GM23338 (cell line): ENCODE measurements at regions not wholly inside any gene's neighbourhood (a gene's known extent, or its start where the extent isn't known, plus 50 kb on each side); places are given as distances from the start of the nearest gene placed in this dataset.

Source experiments
- ATAC-seq: fragments of 200-7000 bp; cut with Tn5 transposase; 3 replicates; pipeline ENCODE4 v1.9.1; 2020
- DNase-seq: peaks from one replicate; pipeline ENCODE4 v3.0.0-alpha.2; 2015; ENCODE audit warnings: low spot score
- H2AFZ ChIP-seq: fragments of 200-600 bp; sonication (generic); 2 replicates; pipeline ENCODE4 v1.8.0; 2016; ENCODE audit warnings: antibody characterized with exemption, mild to moderate bottlenecking, moderate library complexity
- H3F3A ChIP-seq: fragments of 200-600 bp; sonication (generic); replicated peaks from 2 replicates; pipeline ENCODE4 v1.8.0; 2017; ENCODE audit warnings: antibody characterized with exemption, mixed run types, low read depth
- H3K27ac ChIP-seq: fragments of 200-600 bp; sonication (generic); 2 replicates; pipeline ENCODE4 v1.6.1; 2016; ENCODE audit warnings: low read depth
- H3K27me3 ChIP-seq: fragments of 200-600 bp; sonication (generic); 2 replicates; pipeline ENCODE4 v1.8.0; 2016; ENCODE audit warnings: mild to moderate bottlenecking, mixed run types, moderate library complexity; ENCODE audit not compliant: insufficient read depth
- H3K36me3 ChIP-seq: fragments of 200-600 bp; sonication (generic); 2 replicates; pipeline ENCODE4 v1.8.0; 2016; ENCODE audit warnings: mild to moderate bottlenecking; ENCODE audit not compliant: insufficient read depth
- H3K4me1 ChIP-seq: fragments of 200-600 bp; sonication (generic); 2 replicates; pipeline ENCODE4 v1.8.0; 2016; ENCODE audit warnings: mild to moderate bottlenecking, moderate library complexity; ENCODE audit not compliant: insufficient read depth
- H3K4me2 ChIP-seq: fragments of 200-600 bp; sonication (generic); 2 replicates; pipeline ENCODE4 v1.7.1; 2017; ENCODE audit warnings: mixed run types
- H3K4me3 ChIP-seq: fragments of 200-600 bp; sonication (generic); 2 replicates; pipeline ENCODE4 v1.6.1; 2016; ENCODE audit warnings: mixed run types
- H3K79me2 ChIP-seq: fragments of 200-600 bp; sonication (generic); replicated peaks from 2 replicates; pipeline ENCODE4 v1.8.0; 2017; ENCODE audit warnings: mild to moderate bottlenecking; ENCODE audit not compliant: insufficient read depth
- H3K9me2 ChIP-seq: fragments of 200-600 bp; sonication (generic); 2 replicates; pipeline ENCODE4 v1.8.0; 2017; ENCODE audit not compliant: insufficient read depth
- H4K20me1 ChIP-seq: fragments of 200-600 bp; sonication (generic); replicated peaks from 2 replicates; pipeline ENCODE4 v1.8.0; 2017; ENCODE audit warnings: mild to moderate bottlenecking; ENCODE audit not compliant: insufficient read depth
- H3K27ac Mint-ChIP-seq: 2 replicates; pipeline ENCODE4 v1.8.0; 2020; ENCODE audit warnings: inconsistent platforms, mild to moderate bottlenecking, moderate library complexity, mixed read lengths
- H3K27me3 Mint-ChIP-seq: 3 replicates; pipeline ENCODE4 v1.8.0; 2022; ENCODE audit warnings: low read depth, mild to moderate bottlenecking, moderate library complexity, mixed read lengths, inconsistent platforms; ENCODE audit not compliant: insufficient read depth, poor library complexity
- H3K36me3 Mint-ChIP-seq: 3 replicates; pipeline ENCODE4 v1.8.0; 2021; ENCODE audit warnings: low read depth, mild to moderate bottlenecking, inconsistent platforms, moderate library complexity, mixed read lengths
- H3K4me1 Mint-ChIP-seq: 3 replicates; pipeline ENCODE4 v1.8.0; 2020; ENCODE audit warnings: mild to moderate bottlenecking, inconsistent platforms, mixed read lengths
- H3K4me3 Mint-ChIP-seq: 3 replicates; pipeline ENCODE4 v1.8.0; 2021; ENCODE audit warnings: moderate library complexity, mild to moderate bottlenecking, inconsistent platforms, mixed read lengths
- H3K9me3 Mint-ChIP-seq: 3 replicates; pipeline ENCODE4 v1.8.0; 2020; ENCODE audit warnings: moderate library complexity, mild to moderate bottlenecking, inconsistent platforms, mixed read lengths
- CREB1 ChIP-seq: fragments of 250-450 bp; sonication (Bioruptor Pico); IDR thresholded peaks from 2 replicates; pipeline ENCODE4 v1.5.0; 2020; ENCODE audit warnings: low read depth, mild to moderate bottlenecking, moderate library complexity
- CTCF ChIP-seq, 2 experiments: fragments of 200-600 bp in 1 of 2; sonication (generic) in 1 of 2; conservative IDR thresholded peaks; 2 replicates each; pipeline versions ENCODE4 v1.5.1 to v1.6.1; 2016 to 2017; ENCODE audit warnings: antibody characterized with exemption in 2 of 2, low read depth in 2 of 2, mild to moderate bottlenecking in 2 of 2, moderate library complexity in 1 of 2
- ETS1 ChIP-seq: IDR thresholded peaks from 2 replicates; pipeline ENCODE4 v1.6.1; 2016; ENCODE audit warnings: antibody characterized with exemption
- EZH2 ChIP-seq: fragments of 200-600 bp; sonication (generic); IDR thresholded peaks from one replicate; pipeline ENCODE4 v1.8.0; 2017; ENCODE audit warnings: antibody characterized with exemption, mild to moderate bottlenecking, low read depth; ENCODE audit not compliant: unreplicated experiment
- EZH2phosphoT487 ChIP-seq: fragments of 200-600 bp; sonication (generic); IDR thresholded peaks from one replicate; pipeline ENCODE4 v1.8.1; 2018; ENCODE audit warnings: antibody characterized with exemption; ENCODE audit not compliant: unreplicated experiment
- JUNB ChIP-seq: IDR thresholded peaks from one replicate; pipeline ENCODE4 v1.6.1; 2016; ENCODE audit warnings: antibody characterized with exemption; ENCODE audit not compliant: unreplicated experiment
- NANOG ChIP-seq: IDR thresholded peaks from 2 replicates; pipeline ENCODE4 v1.6.1; 2016; ENCODE audit warnings: antibody characterized with exemption, borderline replicate concordance
- POLR2AphosphoS5 ChIP-seq: IDR thresholded peaks from 2 replicates; pipeline ENCODE4 v1.6.1; 2016; ENCODE audit warnings: antibody characterized with exemption, low read depth
- REST ChIP-seq: IDR thresholded peaks from one replicate; pipeline ENCODE4 v1.6.1; 2018; ENCODE audit warnings: antibody characterized with exemption; ENCODE audit not compliant: unreplicated experiment
- STAT1 ChIP-seq: IDR thresholded peaks from one replicate; pipeline ENCODE4 v1.6.1; 2016; ENCODE audit warnings: antibody characterized with exemption; ENCODE audit not compliant: unreplicated experiment
- ZNF114 ChIP-seq: fragments of 250-450 bp; sonication (Bioruptor Pico); IDR thresholded peaks from 2 replicates; pipeline ENCODE4 v1.5.0; 2020; ENCODE audit warnings: mild to moderate bottlenecking, moderate library complexity
- ZNF331 ChIP-seq: fragments of 250-450 bp; sonication (Bioruptor Pico); IDR thresholded peaks from 2 replicates; pipeline ENCODE4 v1.5.0; 2020; ENCODE audit warnings: low read depth, mild to moderate bottlenecking, moderate library complexity
- ZNF462 ChIP-seq: fragments of 250-450 bp; sonication (Bioruptor Pico); IDR thresholded peaks from 2 replicates; pipeline ENCODE4 v1.5.0; 2020; ENCODE audit warnings: mild to moderate bottlenecking, moderate library complexity

GRCh38 chr11:93053864-93054263, 84.4 kb downstream of the MTNR1B start:
- DNase-seq (no peak), ATAC-seq (no peak)
- no peaks in the 10 kb centered on the region for H3K79me2 ChIP-seq
- H3K4me1 Mint-ChIP-seq = no peaks in the 10 kb centered on the region
- no peaks in the 10 kb centered on the region for H3K9me3 Mint-ChIP-seq
- H3K27ac Mint-ChIP-seq = no peak overlapping the region
- no peaks in the 10 kb centered on the region for H3K36me3 Mint-ChIP-seq
- H3K27me3 Mint-ChIP-seq = peaks cover 2% of the 10 kb centered on the region
- 0 out of 2 replicates have a peak, but pooled peaks cover 3% of the 10 kb centered on the region for H3K36me3 ChIP-seq
- no peak overlapping the region for H3K4me2 ChIP-seq
- TF ChIP-seq JUNB = no peak
- no peak for TF ChIP-seq CTCF (conservative IDR thresholded peaks at IDR 0.05; ENCODE audit: low read depth in 2 of 2)
- TF ChIP-seq REST = no peak
- no peak for TF ChIP-seq CREB1
- no peak for TF ChIP-seq ETS1
- TF ChIP-seq ZNF114 (CRISPR knock-in tag) = no peak
- TF ChIP-seq EZH2phosphoT487 = no peak
- TF ChIP-seq NANOG = no peak
- no peak for TF ChIP-seq POLR2AphosphoS5
- TF ChIP-seq ZNF462 (CRISPR knock-in tag) = no peak
- TF ChIP-seq EZH2 = no peak
- no peak for TF ChIP-seq ZNF331 (CRISPR knock-in tag)
- TF ChIP-seq STAT1 = no peak
- no peak overlapping the region for H3K27ac ChIP-seq
- H3K9me2 ChIP-seq = no peaks in the 10 kb centered on the region
- no peak overlapping the region for H2AFZ ChIP-seq
- no peak overlapping the region for H3K4me3 Mint-ChIP-seq
- no peaks in the 10 kb centered on the region for H4K20me1 ChIP-seq
- no peaks in the 10 kb centered on the region for H3F3A ChIP-seq
- H3K4me3 ChIP-seq = no peak overlapping the region
- no peaks in the 10 kb centered on the region for H3K4me1 ChIP-seq
- H3K27me3 ChIP-seq = no peaks in the 10 kb centered on the region
